Gastroesophageal sphincter (tissue), 4 donors: ENCODE measurements at regions not wholly inside any gene's neighbourhood (a gene's known extent, or its start where the extent isn't known, plus 50 kb on each side); places are given as distances from the start of the nearest gene placed in this dataset.

Source experiments
- ATAC-seq: fragments of 150-250 bp; one replicate; pipeline ENCODE4 v1.9.1; 2016; ENCODE audit warnings: mild to moderate bottlenecking, moderate library complexity
- H3K27ac ChIP-seq, 4 donors: fragments of 200-600 bp; sonication (generic) in 3 of 4; 1 replicate in 3 of 4; 2 replicates in 1 of 4; pipeline ENCODE4 v1.5.1; 2016 to 2019
- H3K27me3 ChIP-seq: fragments of 200-600 bp; sonication (generic); one replicate; pipeline ENCODE4 v1.5.1; 2019
- H3K36me3 ChIP-seq, 2 donors: fragments of 200-600 bp; sonication (generic); one replicate each; pipeline ENCODE4 v1.5.1; 2019; ENCODE audit warnings: control low read depth in 1 of 2
- H3K4me1 ChIP-seq, 3 donors: fragments of 200-600 bp; sonication (generic); 1 replicate in 2 of 3; 2 replicates in 1 of 3; pipeline ENCODE4 v1.5.1; 2016 to 2019; ENCODE audit warnings: control low read depth in 2 of 3
- H3K4me3 ChIP-seq, 2 donors: fragments of 200-600 bp; sonication (generic); one replicate each; pipeline ENCODE4 v1.5.1; 2019; ENCODE audit warnings: mild to moderate bottlenecking in 1 of 2, moderate library complexity in 1 of 2
- H3K9me3 ChIP-seq, 3 donors: fragments of 200-600 bp; sonication (generic); one replicate each; pipeline ENCODE4 v1.5.1; 2017 to 2019; ENCODE audit warnings: control low read depth in 2 of 3
- EP300 ChIP-seq: sonication (generic); formaldehyde crosslinking; IDR thresholded peaks from one replicate; pipeline ENCODE4 v1.6.1; 2017; ENCODE audit warnings: antibody characterized with exemption, mild to moderate bottlenecking
- POLR2A ChIP-seq, 2 donors: fragments of 450-650 bp; IDR thresholded peaks; one replicate each; pipeline ENCODE4 v1.6.1; 2017; ENCODE audit warnings: antibody characterized with exemption in 2 of 2, mild to moderate bottlenecking in 2 of 2, moderate library complexity in 1 of 2
- POLR2AphosphoS5 ChIP-seq: sonication (generic); formaldehyde crosslinking; IDR thresholded peaks from one replicate; pipeline ENCODE4 v1.6.1; 2017; ENCODE audit warnings: antibody characterized with exemption
- WGBS, 2 donors: methylation state at CpG; one replicate each; pipeline ENCODE4 v1.1.5; 2018; ENCODE audit warnings: low coverage in 1 of 2; 5-methylcytosine and 5-hydroxymethylcytosine counted together
- TF ChIP-seq, protein P1 (sequence below), 4 experiments: fragments of 200-600 bp in 2 of 4; fragments of 450-650 bp in 2 of 4; sonication (generic) in 1 of 4; IDR thresholded peaks; one replicate each; pipeline ENCODE4 v1.5.1; 2017 to 2019; ENCODE audit warnings: antibody characterized with exemption in 4 of 4, mild to moderate bottlenecking in 2 of 4, moderate library complexity in 2 of 4

DNA sequence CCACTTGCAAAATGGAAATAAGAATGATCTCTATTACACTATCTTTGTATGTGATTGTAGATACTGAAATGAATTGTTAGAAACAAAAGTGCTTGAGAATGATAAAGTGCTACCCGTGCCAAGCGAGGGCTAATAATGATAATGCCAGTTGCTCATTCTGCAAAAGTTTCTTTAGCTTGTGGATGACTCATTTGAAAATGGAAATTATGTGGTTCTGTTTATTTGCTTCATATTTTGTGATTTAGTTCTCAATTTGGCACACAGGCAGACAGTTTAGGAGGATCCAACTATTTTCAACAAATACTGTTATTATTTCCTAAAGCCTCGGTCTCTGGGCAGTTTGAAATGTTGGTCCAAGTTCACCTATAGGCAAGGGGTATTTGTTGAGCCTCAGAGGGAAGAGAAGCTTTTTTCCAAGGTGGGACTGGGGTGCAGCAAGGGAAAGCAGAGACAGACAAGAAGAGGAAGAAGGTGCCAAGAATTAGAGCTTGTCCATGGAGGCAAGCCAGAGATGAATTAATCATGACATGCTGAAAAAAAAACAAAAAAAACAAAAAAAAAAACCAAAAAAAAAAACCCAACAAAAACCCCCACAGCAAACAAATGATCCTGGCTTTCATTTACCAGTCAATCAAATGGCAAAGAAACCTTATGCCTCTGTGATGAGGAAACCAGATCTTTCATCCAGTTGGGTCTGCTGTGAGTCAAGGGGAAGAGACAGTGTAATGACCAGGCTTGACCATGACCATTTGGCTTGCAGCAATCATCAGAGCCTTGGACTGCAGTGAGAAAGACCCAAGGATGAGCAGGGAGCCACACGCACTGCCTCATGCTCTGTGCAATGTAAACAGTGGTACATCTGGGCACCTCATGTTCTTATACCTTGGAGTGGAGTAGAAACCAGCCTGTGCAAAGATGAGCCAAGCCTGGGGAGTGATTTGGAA is 285.0 kb upstream of the HABP2 start:
- Histone ChIP-seq H3K27me3 (no peaks in the 10 kb centered on the region), H3K4me3 (no peak overlapping the region), H3K4me1 (peaks cover 0 to 10% (median 4%) of the 10 kb centered on the region in 3 donors), H3K27ac (no peak overlapping the region), H3K36me3 (no peaks in the 10 kb centered on the region), H3K9me3 (no peaks in the 10 kb centered on the region)
- WGBS, 2 donors = 16 to 28% methylated on average over 3 of the region's 4 CpGs
- ATAC-seq = no peak
- TF ChIP-seq, protein P1, sequence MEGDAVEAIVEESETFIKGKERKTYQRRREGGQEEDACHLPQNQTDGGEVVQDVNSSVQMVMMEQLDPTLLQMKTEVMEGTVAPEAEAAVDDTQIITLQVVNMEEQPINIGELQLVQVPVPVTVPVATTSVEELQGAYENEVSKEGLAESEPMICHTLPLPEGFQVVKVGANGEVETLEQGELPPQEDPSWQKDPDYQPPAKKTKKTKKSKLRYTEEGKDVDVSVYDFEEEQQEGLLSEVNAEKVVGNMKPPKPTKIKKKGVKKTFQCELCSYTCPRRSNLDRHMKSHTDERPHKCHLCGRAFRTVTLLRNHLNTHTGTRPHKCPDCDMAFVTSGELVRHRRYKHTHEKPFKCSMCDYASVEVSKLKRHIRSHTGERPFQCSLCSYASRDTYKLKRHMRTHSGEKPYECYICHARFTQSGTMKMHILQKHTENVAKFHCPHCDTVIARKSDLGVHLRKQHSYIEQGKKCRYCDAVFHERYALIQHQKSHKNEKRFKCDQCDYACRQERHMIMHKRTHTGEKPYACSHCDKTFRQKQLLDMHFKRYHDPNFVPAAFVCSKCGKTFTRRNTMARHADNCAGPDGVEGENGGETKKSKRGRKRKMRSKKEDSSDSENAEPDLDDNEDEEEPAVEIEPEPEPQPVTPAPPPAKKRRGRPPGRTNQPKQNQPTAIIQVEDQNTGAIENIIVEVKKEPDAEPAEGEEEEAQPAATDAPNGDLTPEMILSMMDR (IDR thresholded peaks at IDR 0.05) = no peak
- no peak for TF ChIP-seq POLR2AphosphoS5

DNA sequence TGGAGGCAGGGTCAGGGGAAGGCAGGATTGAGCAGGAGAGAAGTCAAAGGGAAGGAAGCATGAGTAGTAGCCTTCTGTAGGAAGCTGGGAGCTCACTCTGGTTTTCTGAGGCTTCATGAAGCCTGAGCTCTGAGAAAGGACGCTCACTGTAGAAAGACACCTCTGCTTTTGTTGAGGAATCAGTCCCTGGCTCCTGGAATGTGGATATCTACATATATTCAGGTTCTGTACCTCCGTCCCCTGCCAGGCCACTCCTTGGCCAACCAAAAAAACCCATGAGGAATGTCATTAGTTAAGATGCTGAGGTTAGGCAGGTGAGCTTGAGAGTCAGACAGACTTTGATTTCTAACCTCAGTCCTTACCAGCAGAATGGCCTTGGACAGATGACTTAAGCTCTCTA is 283.5 kb upstream of the HABP2 start:
- TF ChIP-seq EP300 (no peak), POLR2AphosphoS5 (no peak), POLR2A (IDR thresholded peaks at IDR 0.05) (no peak)
- TF ChIP-seq, protein P1 (IDR thresholded peaks at IDR 0.05) = no peak
- H3K27me3 ChIP-seq = no peaks in the 10 kb centered on the region
- peaks cover 0 to 23% (median 5%) of the 10 kb centered on the region in 3 donors for H3K4me1 ChIP-seq
- ATAC-seq = no peak
- H3K36me3 ChIP-seq = no peaks in the 10 kb centered on the region
- 100% methylated on average over 1 of the region's 2 CpGs for WGBS, 2 donors
- no peaks in the 10 kb centered on the region for H3K9me3 ChIP-seq
- no peak overlapping the region for H3K4me3 ChIP-seq
- H3K27ac ChIP-seq = no peak overlapping the region

DNA sequence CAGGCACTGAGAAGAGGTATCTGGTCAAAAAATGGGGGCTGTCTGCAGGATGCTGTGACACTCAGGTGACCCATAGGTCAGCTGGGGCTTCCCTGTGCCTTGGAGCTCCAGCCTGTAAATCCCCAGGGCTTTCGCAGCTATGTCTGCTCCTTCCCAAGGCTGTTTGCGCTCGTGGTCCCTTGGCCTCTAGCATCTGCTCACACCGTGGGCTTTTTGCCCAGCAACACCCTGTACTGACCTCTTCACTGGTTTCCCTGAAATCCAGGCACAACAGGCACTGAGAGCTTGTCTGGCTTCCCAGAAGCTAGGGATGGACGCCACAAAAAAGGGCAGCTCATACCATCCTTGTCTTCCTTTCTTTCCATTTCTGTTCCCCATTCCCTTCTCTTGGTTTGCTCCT is 280.3 kb upstream of the HABP2 start:
- H3K27me3 ChIP-seq = no peaks in the 10 kb centered on the region
- no peak for ATAC-seq
- H3K4me1 ChIP-seq = peaks cover 0 to 19% (median 5%) of the 10 kb centered on the region in 3 donors
- H3K27ac ChIP-seq = peak overlapping the region in 1 of 4 donors; percentile 71
- H3K9me3 ChIP-seq = peaks cover 0 to 20% (median 0%) of the 10 kb centered on the region in 3 donors
- WGBS, 2 donors = 61 to 71% methylated on average over 1 to 3 of the region's 5 CpGs
- no peaks in the 10 kb centered on the region for H3K36me3 ChIP-seq
- no peak overlapping the region for H3K4me3 ChIP-seq
- TF ChIP-seq EP300 (no peak), POLR2AphosphoS5 (no peak), POLR2A (IDR thresholded peaks at IDR 0.05) (no peak)
- TF ChIP-seq, protein P1 (IDR thresholded peaks at IDR 0.05) = no peak

DNA sequence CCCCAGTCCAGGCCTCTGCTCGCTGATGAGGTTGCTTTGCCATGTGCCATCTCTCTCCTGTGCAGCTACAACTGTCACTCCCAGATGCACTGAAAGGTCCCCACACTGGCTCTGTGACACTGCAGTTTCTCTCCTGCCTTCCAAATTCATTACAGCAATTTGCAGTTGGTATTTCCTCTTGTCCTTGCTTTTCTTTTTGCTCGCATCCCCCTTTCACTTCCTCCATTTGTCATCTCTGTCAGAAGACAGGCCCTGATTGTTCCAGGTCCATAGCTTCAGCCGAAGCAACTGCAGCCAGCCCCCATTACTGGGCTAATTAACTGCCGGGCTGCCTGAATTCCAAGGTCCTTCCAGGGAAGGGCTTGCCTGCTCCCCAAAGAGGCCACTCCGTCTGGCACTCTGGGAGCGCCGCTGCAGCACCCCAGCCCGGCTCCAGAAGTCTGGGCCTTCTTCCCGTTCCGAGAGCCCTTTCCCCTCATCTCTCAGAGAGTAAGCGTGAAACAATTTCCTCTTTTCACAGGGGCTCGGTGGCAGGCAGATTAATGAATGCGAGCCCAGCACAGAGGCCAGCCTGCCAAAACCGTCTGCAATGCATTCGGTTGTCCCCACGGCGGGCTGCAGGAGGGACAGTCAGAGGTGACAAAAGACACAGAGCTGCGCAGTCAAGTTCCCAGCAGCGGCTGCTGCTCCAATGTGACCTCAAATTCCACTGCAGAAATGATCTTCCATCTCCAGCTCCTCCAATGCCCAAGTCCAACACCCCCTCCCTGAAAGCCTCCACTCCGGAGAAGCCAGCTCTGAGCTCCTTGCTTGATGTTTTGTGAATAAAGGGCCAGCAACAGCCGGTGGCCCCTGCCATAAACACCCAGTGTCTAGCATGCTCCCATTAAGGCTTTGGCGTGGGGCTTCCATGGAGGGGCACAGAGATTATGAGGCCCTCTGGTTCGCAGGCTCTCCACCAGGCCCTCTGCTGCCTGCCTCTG is 279.4 kb upstream of the HABP2 start:
- H3K27me3 ChIP-seq = no peaks in the 10 kb centered on the region
- ATAC-seq = peak; percentile 42
- peak overlapping the region in 3 of 4 donors; percentile 58 to 71 (median 60) for H3K27ac ChIP-seq
- H3K9me3 ChIP-seq = peaks cover 0 to 20% (median 0%) of the 10 kb centered on the region in 3 donors
- 25 to 32% methylated on average over 5 to 7 of the region's 23 CpGs for WGBS, 2 donors
- TF ChIP-seq EP300 = no peak
- no peak for TF ChIP-seq POLR2A (IDR thresholded peaks at IDR 0.05)
- TF ChIP-seq, protein P1 (IDR thresholded peaks at IDR 0.05) = no peak
- no peak for TF ChIP-seq POLR2AphosphoS5
- peaks cover 0 to 18% (median 5%) of the 10 kb centered on the region in 3 donors for H3K4me1 ChIP-seq
- no peaks in the 10 kb centered on the region for H3K36me3 ChIP-seq
- no peak overlapping the region for H3K4me3 ChIP-seq
